Fibroblast of the aortic adventitia (primary cell): ENCODE measurements at regions not wholly inside any gene's neighbourhood (a gene's known extent, or its start where the extent isn't known, plus 50 kb on each side); places are given as distances from the start of the nearest gene placed in this dataset.

Source experiments
- DNase-seq: peaks from one replicate; pipeline ENCODE4 v3.0.0-alpha.2; 2010; ENCODE audit warnings: low read depth
- H3K4me3 ChIP-seq: 2 replicates; pipeline ENCODE4 v1.5.1; 2011; ENCODE audit warnings: low read depth, mild to moderate bottlenecking, control low read depth, low read length, moderate library complexity
- TF ChIP-seq, protein P1 (sequence below): IDR thresholded peaks from 2 replicates; pipeline ENCODE4 v1.5.1; 2011; ENCODE audit warnings: mild to moderate bottlenecking, low read length, control low read depth, inconsistent platforms; ENCODE audit not compliant: insufficient read depth

DNA sequence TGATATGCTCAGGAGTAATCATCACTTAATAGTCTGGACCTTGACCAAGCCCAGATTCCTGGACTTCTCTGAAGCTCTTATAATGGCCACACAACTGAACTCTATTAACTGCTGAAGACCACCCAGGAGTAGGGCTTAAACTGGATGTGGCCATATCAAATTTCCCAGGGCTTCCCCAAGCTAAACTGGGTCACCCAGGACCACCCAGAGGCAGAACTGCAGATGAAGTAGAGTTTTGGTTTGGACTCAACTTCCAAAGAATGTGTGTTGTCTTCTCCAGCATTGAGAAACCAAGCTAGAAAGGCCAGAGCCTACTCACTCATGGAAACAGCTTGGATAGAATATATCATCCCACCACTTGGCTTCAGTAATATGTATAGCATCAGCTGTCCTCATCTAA is 358.2 kb upstream of the MEOX2 start:
- no peak for DNase-seq
- H3K4me3 ChIP-seq: no peak overlapping the region
- TF ChIP-seq, protein P1, sequence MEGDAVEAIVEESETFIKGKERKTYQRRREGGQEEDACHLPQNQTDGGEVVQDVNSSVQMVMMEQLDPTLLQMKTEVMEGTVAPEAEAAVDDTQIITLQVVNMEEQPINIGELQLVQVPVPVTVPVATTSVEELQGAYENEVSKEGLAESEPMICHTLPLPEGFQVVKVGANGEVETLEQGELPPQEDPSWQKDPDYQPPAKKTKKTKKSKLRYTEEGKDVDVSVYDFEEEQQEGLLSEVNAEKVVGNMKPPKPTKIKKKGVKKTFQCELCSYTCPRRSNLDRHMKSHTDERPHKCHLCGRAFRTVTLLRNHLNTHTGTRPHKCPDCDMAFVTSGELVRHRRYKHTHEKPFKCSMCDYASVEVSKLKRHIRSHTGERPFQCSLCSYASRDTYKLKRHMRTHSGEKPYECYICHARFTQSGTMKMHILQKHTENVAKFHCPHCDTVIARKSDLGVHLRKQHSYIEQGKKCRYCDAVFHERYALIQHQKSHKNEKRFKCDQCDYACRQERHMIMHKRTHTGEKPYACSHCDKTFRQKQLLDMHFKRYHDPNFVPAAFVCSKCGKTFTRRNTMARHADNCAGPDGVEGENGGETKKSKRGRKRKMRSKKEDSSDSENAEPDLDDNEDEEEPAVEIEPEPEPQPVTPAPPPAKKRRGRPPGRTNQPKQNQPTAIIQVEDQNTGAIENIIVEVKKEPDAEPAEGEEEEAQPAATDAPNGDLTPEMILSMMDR: no peak

DNA sequence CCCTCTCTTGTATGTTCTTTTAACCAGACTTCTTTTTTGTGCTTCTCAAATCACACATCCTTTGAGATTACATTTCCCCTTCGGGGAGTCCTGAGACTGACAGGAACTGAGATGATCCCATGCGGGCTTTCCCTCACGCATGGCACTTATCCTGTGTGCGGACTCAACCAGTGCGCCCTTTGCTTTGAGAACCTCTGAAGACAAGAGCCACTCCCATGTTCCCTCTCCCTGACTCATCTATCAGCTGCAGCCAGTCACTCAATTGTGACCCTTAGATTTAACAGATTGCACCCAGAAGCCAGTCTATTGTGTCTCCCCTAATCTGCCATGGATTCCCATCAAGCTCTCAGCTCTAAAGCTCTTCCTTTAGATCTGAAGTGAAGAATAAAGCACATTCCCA is 353.9 kb upstream of the MEOX2 start:
- DNase-seq: no peak
- H3K4me3 ChIP-seq: no peak overlapping the region
- TF ChIP-seq, protein P1: no peak

DNA sequence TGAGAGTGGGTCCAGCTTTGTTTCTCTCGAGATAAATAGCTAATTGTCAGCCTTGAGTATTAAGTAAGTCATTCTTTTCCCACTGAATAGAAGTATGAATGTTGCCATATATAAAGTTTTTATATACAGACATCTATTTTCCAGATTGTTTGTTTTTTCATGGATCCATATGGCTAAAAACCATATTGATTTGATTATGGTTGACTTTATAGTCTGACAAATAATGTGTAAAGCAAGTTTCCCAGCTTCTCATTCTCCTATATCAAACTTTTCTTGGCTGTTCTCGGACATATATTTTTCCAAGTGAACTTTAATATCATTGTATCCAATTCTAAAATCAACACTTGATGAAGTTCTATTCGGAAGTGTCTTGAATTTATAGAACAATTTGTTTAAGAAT is 352.4 kb upstream of the MEOX2 start:
- no peak for DNase-seq
- no peak overlapping the region for H3K4me3 ChIP-seq
- TF ChIP-seq, protein P1: no peak

DNA sequence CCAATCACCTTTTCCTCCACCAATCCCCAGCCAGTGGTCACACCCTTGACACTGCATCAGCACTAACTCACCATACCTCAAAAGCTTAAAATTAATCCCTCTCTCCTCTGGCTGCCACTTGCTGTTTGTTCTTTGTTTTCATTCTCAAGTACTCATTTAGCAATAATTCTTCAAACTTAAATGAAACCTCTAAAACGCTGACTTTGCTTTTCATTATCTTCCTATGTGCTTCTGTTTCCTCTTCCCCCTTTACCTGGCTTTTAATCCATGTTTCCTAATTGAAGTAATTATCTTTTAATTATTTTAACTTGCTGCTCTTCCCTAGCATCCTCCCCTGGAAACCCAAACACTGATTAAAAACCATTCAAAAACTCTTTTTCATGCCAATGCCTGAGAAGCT is 348.9 kb upstream of the MEOX2 start:
- TF ChIP-seq, protein P1: no peak
- no peak for DNase-seq
- no peak overlapping the region for H3K4me3 ChIP-seq

DNA sequence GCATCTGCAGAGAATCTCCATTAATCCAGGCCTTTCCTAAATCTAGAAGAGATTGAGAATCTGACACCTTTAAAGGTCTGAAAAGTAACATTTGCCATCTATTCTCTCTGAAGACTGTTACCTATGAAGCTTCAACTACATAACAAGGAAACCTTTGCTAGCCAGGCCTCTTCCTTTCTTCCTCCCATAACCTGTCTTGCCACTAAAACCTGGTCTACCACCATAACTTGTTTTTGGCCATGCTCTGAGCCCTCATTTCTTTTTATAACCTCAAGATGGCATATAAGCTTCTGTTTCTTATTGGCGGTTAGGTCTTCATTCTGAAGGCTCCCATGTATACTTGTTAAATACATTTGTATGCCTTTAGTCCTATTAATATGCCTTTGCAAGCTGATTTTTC is 348.4 kb upstream of the MEOX2 start:
- no peak for DNase-seq
- TF ChIP-seq, protein P1: no peak
- no peak overlapping the region for H3K4me3 ChIP-seq

DNA sequence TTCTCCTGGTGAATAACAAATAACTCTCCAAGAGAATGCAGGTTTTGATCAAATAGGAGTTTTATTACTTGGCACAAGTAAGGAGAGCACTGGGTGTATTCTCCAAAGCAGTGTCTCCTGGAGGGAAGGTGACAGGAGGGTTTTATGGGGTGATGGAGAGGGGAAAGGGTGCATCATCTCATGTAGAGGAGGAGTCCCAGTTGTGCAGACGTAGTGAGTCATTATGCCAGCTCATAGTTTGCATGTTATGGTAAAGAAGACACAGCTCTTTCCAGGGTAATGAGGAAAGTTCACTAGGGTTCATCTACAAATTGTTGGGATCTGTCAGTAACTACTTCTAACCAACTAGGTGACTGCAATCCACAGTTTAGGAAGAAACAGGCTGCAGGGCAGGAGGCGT is 347.9 kb upstream of the MEOX2 start:
- TF ChIP-seq, protein P1: no peak
- no peak overlapping the region for H3K4me3 ChIP-seq
- peak; percentile 13 for DNase-seq

DNA sequence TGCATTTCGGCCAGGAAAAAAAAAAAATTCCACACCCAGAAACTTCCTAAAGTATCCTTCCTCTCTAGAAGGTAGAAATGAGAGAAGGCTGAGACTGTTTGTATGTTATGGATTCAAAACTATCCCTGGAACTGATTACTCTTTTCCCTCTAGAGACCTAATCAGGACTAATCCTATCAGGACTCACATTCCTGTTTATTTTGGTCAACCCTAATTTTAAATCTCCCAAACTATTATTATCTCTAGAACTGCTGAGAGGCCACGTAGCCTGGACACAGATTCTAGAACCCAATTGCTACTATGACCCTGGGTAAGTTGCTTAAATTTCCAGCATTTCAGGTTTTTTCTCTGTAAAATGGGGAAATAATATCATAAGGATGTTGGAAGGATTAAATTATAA is 346.8 kb upstream of the MEOX2 start:
- H3K4me3 ChIP-seq: no peak overlapping the region
- DNase-seq: no peak
- TF ChIP-seq, protein P1: no peak
